Activated gamma-delta T cell (primary cell): ENCODE measurements at regions not wholly inside any gene's neighbourhood (a gene's known extent, or its start where the extent isn't known, plus 50 kb on each side); places are given as distances from the start of the nearest gene placed in this dataset.
"Not testable (repeated sequence)": the region's sequence is repeated elsewhere in the genome, so short reads cannot be mapped to it uniquely, and the experiment has no call there.

Experiments
- DNase-seq: peaks from one replicate; lab custom pipeline; 2025; lab: John Stamatoyannopoulos, UW

- no peak for DNase-seq
Measured at GRCh38 chr6:14518515-14519217, 401.1 kb downstream of the CD83 start.

DNA sequence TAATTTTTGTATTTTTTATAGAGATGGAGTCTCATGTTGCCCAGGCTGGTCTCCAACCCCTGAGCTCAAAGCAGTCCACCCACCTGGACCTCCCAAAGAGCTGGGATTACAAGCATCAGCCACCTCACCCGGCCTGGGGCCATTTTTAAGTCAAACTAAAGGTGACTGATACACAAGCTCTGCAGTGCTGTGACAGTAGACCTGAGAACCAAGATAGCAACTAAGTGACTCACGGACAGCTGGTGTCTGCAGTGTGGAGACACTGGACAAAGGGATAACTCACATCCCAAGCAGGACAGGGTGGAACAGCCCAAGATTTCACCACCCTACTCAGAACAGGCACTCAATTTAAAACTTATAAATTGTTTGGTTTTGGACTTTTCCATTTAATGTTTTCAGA lies 402.5 kb downstream of the CD83 start:
- DNase-seq = no peak

- DNase-seq = no peak
Measured at GRCh38 chr6:14520536-14520935, 403.0 kb downstream of the CD83 start.

DNA sequence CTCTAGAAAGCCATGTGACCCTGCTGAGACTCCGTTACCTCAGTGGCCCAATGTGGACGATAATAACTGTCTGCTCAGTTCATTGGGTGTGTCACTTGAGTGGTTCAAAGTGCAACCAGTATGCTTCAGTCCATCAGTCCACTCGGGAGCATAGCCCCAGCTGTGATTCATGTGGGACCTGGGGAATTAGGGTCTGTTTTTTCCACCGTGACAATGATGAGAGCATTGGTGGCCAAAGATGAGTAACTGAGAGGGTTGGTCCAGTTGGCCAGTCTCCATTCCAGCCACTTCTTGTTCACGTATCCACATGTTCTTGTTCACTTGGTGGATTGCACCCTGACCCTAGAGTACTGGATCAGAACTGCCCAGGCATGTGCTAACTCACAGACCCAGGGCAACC lies 403.6 kb downstream of the CD83 start:
- no peak for DNase-seq

DNA sequence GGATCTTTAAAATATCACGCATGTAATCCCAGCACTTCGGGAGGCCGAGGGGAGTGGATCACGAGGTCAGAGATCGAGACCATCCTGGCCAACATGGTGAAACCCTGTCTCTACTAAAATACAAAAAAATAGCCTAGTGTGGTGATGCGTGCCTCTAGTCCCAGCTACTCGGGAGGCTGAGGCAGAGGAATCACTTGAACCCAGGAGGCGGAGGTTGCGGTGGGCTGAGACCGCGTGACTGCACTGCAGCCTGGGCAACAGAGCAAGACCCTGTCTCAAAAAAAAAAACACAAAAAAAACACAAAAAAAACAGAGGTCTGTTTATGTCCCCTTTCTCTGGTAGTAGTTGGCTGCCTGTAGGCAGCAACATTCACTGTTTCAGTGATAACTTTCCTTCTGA lies 404.3 kb downstream of the CD83 start:
- DNase-seq = not testable (repeated sequence)

- DNase-seq = no peak
Measured at GRCh38 chr6:14524319-14524718, 406.7 kb downstream of the CD83 start.

- DNase-seq = no peak
Measured at GRCh38 chr6:14530385-14530784, 412.8 kb downstream of the CD83 start.

GRCh38 chr6:14533446-14533845 lies 415.9 kb downstream of the CD83 start:
- DNase-seq = no peak

DNA sequence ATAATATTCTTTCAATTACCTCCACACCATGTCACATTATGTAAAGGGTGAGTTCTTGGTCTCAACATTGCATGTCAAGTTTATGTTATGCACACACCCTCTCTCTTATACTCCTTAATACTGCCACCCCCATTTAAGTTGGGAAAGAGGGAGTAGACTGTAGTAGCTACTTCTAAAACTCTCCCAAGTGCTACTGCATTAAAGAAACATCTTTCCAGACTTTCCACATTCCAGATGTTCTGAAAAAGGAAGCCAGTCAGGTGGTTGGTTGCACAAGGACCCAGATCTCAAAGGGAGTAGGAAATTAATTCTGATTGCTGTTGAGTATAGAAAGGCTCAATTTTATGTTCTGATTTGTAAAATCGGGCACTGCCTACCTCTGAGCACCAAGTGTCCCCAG lies 419.5 kb downstream of the CD83 start:
- no peak for DNase-seq

DNA sequence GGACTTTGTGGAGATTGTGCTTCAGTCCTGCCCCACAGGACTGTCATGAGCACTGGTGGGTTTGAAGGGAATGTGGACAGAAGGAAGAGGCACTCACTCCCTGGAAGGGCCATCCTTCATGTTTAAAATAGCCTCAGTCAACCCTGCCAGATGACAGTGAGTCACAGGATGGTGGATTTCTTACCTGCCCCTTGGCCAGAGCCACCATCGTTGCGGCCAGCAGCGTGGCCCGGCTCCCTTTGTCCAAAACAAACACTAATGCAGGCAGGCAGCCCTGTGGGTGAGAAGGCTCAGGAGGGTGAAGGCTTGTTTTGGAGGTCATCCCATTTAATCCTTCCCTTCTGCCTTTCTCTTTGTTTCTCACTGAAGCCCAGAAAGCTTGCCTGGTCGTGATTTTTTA lies 422.7 kb downstream of the CD83 start:
- DNase-seq = no peak

- DNase-seq = no peak
Measured at GRCh38 chr6:14540810-14541540, 423.4 kb downstream of the CD83 start.

DNA sequence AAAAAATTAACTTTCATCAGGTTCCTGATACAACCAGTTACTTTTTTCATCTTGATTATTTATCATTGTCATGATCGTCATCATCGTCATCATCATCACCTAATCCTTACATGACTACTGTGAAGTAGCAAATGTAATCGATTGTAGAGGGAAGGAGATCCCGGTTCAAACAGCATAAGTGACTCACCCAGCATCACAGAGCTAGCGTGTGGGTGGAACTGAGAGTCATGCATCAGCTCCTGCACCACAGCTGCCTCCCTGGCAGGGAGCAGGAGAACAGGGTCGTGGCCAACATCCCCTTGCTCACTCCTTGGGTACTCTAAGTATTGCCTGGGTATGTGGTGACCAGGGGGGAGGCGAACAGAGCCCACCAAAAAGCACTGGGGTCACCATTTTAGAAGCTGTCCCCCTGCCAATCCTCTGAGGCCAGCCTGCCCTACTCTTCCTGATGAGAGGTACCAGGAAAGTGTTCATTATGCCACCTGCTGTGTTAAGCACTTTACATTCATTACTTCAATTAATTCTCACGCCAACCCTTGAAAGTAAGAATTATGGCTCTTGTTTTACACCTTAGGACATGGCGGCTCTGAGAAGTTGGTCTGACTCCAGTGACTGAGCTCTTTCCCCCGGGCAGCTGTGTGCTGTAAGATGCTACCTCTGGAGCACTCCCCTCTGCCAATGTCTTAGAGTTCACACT lies 425.2 kb downstream of the CD83 start:
- DNase-seq = no peak

DNA sequence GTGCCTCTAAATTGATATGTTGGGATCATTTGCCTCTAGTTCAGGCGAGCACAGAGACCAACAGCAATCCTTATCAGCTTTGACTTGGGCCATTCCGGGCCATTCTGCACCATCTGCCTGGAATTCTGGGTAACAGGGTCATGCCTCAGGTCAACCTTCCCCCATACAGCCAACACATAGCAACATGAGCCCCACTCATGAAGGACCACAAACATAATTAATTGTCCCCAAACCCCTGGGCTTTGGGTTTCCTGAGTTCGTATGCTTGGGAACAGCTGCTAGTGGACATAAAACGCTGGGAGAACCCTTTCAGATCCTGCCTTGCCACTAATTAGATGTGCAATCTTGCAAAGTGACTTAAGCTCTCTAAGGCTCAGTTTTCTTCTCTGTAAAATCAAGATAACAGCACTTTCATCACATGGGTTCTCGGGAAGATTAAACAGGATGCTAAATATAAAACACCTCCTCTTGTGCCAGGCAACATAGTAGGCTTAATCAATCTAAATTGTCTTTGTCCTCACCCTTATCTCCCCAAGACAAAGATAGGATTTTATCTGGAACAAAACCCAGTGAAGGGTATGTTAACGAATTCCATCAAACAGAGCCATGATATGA lies 426.5 kb downstream of the CD83 start:
- no peak for DNase-seq

DNA sequence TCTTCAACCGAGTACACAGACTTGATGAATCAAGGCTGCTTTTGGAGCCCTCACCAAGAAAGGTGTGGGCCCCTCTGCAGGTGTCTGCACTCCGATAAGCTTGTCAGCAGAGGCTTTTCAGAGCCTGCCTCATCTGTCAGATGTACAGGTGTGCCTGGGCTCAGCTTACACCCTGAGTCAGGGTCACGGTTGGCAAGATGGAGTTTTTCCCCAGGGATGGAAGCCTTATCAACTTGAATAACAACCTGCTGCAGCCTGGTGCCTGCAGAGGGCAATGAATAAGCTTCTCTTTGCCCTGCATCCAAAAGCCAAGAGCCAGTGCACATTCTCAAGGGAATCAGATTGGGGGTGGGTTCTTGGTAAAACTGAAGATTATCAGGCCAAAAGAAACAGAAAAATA lies 427.1 kb downstream of the CD83 start:
- no peak for DNase-seq

GRCh38 chr6:14545496-14545895 lies 427.9 kb downstream of the CD83 start:
- DNase-seq = no peak

- DNase-seq = no peak
Measured at GRCh38 chr6:14546036-14546435, 428.5 kb downstream of the CD83 start.

GRCh38 chr6:14547284-14547998 lies 429.9 kb downstream of the CD83 start:
- DNase-seq = no peak

- no peak for DNase-seq
Measured at GRCh38 chr6:14549304-14549770, 431.8 kb downstream of the CD83 start.

GRCh38 chr6:14549871-14550270 lies 432.3 kb downstream of the CD83 start:
- DNase-seq = no peak

DNA sequence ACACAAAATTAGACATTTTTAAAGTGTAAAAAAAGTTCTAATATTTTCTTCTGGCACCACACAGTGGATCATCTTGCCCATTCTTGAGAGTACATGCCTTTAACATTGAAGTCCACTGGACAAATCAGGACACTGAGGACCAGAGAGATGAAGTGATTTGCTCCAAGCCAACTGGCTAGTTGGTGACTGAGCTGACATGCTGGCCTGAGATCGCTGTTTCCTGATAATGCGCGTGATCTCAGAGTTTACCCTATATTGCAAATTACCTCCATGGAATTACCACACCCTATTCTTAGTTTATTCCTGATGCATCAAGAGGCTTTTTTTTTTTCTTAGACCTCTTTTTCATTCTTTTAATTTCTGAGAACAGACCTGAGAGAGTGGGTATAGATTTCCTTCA lies 432.8 kb downstream of the CD83 start:
- no peak for DNase-seq

DNA sequence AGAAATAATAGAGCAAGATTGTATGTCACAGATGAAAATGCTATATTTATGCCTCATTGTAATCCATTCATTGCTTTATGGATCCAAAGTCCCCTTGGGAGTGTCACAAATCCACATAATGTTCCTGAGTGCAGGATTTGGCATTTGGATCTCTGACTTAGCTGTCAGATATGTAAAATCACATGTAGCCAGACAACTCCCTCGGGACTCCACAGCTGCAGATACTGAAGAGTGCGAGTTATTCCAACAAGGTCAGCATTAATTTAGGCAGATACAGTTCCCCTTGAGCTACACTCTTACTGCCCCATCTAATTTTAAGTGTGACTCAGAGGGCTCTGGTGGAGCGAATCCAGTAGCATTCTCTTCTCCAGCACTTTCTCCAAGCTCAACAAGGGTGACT lies 433.2 kb downstream of the CD83 start:
- no peak for DNase-seq

DNA sequence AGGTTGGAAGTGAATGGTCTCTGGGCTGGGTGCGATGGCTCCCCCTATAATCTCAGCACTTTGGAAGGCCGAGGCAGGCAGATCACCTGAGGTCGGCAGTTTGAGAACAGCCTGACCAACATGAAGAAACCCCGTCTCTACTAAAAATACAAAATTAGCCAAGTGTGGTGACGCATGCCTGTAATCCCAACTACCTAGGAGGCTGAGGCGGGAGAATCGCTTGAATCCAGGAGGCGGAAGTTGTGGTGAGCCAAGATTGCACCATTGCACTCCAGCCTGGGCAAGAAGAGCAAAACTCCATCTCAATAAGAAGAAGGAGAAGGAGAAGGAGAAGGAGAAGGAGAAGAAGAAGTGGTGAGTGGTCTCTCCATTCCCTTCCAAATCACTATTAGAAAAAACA lies 434.0 kb downstream of the CD83 start:
- not testable (repeated sequence) for DNase-seq
